Adrenal gland (tissue), 5 donors: ENCODE measurements at regions not wholly inside any gene's neighbourhood (a gene's known extent, or its start where the extent isn't known, plus 50 kb on each side); places are given as distances from the start of the nearest gene placed in this dataset.

Experiments used
- CTCF ChIP-seq, 6 experiments: fragments of 450-650 bp in 4 of 6; fragments of 200-600 bp in 2 of 6; sonication (generic) in 1 of 6; IDR thresholded peaks; 1 replicate in 5 of 6; 2 replicates in 1 of 6; pipeline versions ENCODE4 v1.5.1 to v1.8.0; 2016 to 2021; ENCODE audit warnings: antibody characterized with exemption in 6 of 6, mild to moderate bottlenecking in 2 of 6, moderate library complexity in 1 of 6
- POLR2A ChIP-seq, 2 donors: fragments of 450-650 bp; IDR thresholded peaks; one replicate each; pipeline ENCODE4 v1.6.1; 2017; ENCODE audit warnings: antibody characterized with exemption in 2 of 2, mild to moderate bottlenecking in 2 of 2, moderate library complexity in 1 of 2
- donor health status: DM: no; HTN: no; CAD: no.

DNA sequence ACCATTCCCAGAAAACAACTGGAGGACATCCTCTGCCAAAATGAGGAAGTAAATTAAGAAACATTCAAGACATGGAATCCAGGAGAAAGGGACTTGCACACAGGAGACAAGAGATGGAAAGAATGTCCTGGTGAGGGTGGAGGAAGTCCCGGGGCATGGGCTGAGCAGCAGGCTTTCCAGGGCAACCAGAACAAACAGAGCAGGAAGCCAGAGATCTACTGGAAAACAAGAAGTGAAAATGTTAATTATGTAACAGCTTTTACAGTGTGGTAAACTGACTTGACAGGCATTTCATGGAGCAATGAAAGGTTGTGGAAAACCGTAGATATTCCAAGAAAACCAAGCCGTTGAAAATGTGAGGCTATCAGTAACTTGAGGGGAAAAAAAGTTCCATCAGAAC is 55.2 kb upstream of the ZNF746 start:
- TF ChIP-seq CTCF (IDR thresholded peaks at IDR 0.05) (no peak), POLR2A (IDR thresholded peaks at IDR 0.05) (no peak)
